ENCODE measurements at regions not wholly inside any gene's neighbourhood (a gene's known extent, or its start where the extent isn't known, plus 50 kb on each side); places are given as distances from the start of the nearest gene placed in this dataset.

GRCh38 chr18:8536922-8537321 is 72.3 kb upstream of the RAB12 start:
- DNase-seq (ENCODE audit: low read depth) = no peak

GRCh38 chr18:8537400-8537799 is 71.8 kb upstream of the RAB12 start:
- DNase-seq (ENCODE audit: low read depth) = no peak

GRCh38 chr18:8538935-8539334 is 70.3 kb upstream of the RAB12 start:
- DNase-seq (ENCODE audit: low read depth) = no peak

GRCh38 chr18:8546677-8547076 is 62.6 kb upstream of the RAB12 start:
- no peak for DNase-seq (ENCODE audit: low read depth)

GRCh38 chr18:8548186-8548585 is 61.1 kb upstream of the RAB12 start:
- DNase-seq (ENCODE audit: low read depth) = no peak

GRCh38 chr18:8549254-8549757 is 59.9 kb upstream of the RAB12 start:
- no peak for DNase-seq (ENCODE audit: low read depth)

GRCh38 chr18:8552151-8552550 is 57.1 kb upstream of the RAB12 start:
- no peak for DNase-seq (ENCODE audit: low read depth)

- DNase-seq (ENCODE audit: low read depth) = no peak
Observed at GRCh38 chr18:8554354-8554753, 54.9 kb upstream of the RAB12 start.

GRCh38 chr18:8556424-8556823 is 52.8 kb upstream of the RAB12 start:
- DNase-seq (ENCODE audit: low read depth) = no peak

Measured in HS-27A (cell line).